ENCODE measurements at regions not wholly inside any gene's neighbourhood (a gene's known extent, or its start where the extent isn't known, plus 50 kb on each side); places are given as distances from the start of the nearest gene placed in this dataset.
"Not testable (repeated sequence)": the region's sequence is repeated elsewhere in the genome, so short reads cannot be mapped to it uniquely, and the experiment has no call there.

DNA sequence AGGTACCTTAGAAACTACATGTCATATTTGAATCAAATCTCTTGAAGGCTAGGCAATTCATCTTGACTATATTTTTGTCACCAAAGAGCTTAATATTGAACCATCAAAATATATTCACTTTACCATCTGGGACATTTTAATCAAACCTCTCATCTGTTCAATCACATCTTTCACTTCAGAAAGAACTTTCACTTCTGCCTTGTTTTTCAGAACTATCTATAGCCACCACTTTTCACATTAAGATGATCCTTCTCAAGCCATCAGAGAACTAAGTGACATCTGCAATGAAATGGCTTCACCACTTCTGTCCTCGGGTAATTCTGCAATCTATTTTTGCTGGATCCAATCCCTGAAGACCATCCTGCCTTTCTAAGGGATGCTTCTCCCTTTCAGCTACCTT lies 57.8 kb downstream of the OR2B2 start:
- H3K4me3 ChIP-seq (ENCODE audit: low read depth, low read length): no peak overlapping the region
- TF ChIP-seq, protein P1, sequence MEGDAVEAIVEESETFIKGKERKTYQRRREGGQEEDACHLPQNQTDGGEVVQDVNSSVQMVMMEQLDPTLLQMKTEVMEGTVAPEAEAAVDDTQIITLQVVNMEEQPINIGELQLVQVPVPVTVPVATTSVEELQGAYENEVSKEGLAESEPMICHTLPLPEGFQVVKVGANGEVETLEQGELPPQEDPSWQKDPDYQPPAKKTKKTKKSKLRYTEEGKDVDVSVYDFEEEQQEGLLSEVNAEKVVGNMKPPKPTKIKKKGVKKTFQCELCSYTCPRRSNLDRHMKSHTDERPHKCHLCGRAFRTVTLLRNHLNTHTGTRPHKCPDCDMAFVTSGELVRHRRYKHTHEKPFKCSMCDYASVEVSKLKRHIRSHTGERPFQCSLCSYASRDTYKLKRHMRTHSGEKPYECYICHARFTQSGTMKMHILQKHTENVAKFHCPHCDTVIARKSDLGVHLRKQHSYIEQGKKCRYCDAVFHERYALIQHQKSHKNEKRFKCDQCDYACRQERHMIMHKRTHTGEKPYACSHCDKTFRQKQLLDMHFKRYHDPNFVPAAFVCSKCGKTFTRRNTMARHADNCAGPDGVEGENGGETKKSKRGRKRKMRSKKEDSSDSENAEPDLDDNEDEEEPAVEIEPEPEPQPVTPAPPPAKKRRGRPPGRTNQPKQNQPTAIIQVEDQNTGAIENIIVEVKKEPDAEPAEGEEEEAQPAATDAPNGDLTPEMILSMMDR (IDR thresholded peaks at IDR 0.05; ENCODE audit: low read depth, low read length): no peak

DNA sequence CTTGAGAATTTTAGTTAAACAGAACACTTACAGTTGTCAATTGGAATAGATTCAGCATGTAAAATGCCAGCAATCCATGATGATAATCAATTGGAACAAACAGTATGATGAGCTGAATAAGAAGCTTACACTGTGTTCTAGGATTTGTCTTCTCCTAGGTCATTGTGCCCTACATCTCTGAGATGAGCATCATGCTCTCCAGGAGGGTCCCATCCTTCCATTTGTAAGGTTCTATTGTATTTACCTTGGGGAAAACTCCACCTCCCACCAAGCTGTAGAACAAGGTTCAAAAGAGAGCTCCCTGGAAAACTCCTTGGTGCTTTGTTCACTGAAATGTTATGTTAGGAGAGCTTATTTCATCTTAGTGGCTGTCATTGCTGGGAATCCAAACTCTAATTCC lies 60.8 kb downstream of the OR2B2 start:
- TF ChIP-seq, protein P1 (IDR thresholded peaks at IDR 0.05; ENCODE audit: low read depth, low read length): no peak

DNA sequence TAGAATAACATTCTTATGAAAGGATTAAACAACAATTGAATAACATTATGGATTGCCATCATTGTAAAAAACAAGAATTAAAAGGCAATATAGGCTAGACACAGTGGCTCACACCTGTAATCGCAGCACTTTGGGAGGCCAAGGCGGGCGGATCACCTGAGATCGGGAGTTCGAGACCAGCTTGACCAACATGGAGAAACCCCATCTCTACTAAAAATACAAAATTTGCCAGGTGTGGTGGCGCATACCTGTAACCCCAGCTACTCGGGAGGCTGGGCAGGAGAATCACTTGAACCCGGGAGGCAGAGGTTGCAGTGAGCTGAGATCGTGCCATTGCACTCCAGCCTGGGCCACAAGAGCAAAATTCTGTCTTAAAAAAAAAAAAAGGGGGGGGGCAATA lies 63.2 kb downstream of the OR2B2 start:
- not testable (repeated sequence) for H3K4me3 ChIP-seq (ENCODE audit: low read depth, low read length)

More for the DNA sequence above, 60.8 kb downstream of the OR2B2 start:
- H3K4me3 ChIP-seq (ENCODE audit: low read depth, low read length): no peak overlapping the region

DNA sequence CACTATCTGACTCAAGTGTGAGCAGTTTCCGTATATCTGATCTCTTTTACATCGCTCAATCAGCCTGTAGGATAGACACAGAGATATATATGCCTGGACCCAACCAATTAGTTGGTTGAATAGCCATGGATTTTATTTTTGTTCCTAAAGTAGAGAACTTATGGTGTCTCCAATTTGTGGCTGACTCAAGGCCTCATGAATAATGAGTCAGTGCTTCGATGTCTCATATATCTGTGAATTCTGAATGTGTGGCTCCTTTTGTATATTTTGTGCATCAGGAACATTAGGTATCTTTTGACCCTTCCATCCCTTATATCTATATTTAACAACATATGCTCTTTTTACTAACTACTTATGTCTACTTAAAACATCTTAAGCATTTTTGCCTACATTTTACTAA lies 64.5 kb downstream of the OR2B2 start:
- TF ChIP-seq, protein P1 (IDR thresholded peaks at IDR 0.05; ENCODE audit: low read depth, low read length): no peak
- no peak overlapping the region for H3K4me3 ChIP-seq (ENCODE audit: low read depth, low read length)

DNA sequence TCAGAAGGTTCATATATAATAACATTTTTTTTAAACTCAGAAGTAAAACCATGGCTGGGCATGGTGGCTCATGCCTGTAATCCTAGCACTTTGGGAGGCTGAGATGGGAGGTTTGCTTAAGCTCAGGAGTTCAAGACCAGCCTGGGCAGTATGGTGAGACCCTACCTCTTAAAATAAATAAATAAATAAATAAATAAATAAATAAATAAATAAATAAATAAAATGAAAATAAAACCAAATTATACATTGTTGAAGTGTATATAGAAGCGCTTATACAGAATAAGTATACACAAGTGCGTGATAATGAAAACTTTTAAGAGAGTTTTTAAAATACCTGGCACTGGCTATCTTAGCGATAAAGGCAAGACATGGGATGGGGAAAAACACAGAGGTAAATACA lies 71.6 kb downstream of the OR2B2 start:
- TF ChIP-seq, protein P1 (IDR thresholded peaks at IDR 0.05; ENCODE audit: low read depth, low read length): no peak
- no peak overlapping the region for H3K4me3 ChIP-seq (ENCODE audit: low read depth, low read length)

DNA sequence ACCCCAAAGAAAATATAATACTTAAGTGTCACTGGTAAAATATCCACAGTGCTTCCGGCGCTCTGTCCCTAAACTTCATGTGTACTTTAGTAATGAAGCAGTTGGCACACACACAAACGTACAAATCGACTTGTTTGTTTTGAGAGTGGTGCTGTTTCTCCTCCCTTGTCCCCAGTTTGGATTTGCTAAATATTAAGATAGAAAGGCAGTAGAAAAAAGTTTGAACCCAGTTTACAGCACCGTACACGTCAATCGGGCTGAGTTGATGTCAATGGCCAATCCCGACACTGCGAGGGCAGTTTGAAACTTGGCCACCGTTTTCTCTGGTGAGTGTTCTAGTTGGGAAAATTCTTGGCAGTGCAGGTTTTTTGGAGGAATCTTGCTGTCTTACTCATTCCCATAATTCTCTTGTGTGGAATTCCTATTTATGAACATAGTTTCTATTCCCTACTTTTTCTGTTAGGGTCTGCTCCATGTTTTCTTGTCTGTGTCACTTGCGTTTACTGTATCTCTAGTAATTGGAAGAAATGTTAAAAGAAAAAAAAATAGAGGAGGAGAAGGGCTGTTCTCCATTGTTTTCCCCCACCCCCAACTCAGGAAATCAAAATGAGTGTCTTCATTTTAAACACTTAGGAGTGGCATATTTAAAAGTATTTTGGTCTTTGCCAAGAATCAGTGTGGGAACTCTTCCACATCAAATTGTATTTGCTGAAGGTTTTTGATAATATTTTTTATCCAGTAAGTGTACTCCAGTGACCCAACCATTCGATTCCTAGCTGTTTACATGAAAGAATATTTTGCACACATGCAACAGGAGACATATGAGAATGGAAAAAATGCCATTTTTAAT lies 72.3 kb downstream of the OR2B2 start:
- TF ChIP-seq, protein P1 (IDR thresholded peaks at IDR 0.05; ENCODE audit: low read depth, low read length): no peak
- H3K4me3 ChIP-seq (ENCODE audit: low read depth, low read length): peak overlapping the region; percentile 76

DNA sequence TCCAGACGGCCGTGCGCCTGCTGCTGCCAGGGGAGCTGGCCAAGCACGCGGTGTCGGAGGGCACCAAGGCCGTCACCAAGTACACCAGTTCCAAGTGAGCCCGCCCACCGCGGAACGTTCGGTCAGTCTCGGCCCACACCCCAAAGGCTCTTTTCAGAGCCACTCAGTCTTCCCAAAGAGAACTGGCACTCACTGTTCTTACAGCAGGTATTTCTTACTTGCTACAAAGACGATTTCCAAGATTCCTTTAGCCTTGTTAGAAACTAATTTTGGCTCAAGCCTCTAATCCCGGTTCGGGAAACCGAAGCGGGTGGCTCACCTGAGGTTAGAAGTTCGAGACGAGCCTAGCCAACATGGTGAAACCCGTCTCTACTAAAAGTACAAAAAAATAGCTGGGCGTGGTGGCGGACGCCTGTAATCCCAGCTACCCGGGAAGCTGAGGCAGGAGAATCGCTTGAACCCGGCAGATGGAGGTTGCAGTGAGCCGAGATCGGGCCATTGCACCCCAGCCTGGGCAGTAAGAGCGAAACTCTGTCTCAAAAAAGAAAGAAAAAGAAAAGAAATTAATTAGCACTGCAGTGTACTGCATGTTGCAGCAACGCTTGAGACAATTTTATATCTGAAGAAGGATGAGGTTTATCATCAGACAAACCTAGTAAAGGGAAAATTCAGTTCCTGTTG lies 73.1 kb downstream of the OR2B2 start:
- H3K4me3 ChIP-seq (ENCODE audit: low read depth, low read length): peak overlapping the region; percentile 76
- TF ChIP-seq, protein P1 (IDR thresholded peaks at IDR 0.05; ENCODE audit: low read depth, low read length): no peak
